Hematopoietic multipotent progenitor cell (in vitro differentiated cells): ENCODE measurements at regions not wholly inside any gene's neighbourhood (a gene's known extent, or its start where the extent isn't known, plus 50 kb on each side); places are given as distances from the start of the nearest gene placed in this dataset.

Experiments used
- DNase-seq, 3 donors: peaks; one replicate each; pipeline ENCODE4 v3.0.0-alpha.2; 2011 to 2015; ENCODE audit warnings: low read depth in 2 of 3, low spot score in 2 of 3

DNA sequence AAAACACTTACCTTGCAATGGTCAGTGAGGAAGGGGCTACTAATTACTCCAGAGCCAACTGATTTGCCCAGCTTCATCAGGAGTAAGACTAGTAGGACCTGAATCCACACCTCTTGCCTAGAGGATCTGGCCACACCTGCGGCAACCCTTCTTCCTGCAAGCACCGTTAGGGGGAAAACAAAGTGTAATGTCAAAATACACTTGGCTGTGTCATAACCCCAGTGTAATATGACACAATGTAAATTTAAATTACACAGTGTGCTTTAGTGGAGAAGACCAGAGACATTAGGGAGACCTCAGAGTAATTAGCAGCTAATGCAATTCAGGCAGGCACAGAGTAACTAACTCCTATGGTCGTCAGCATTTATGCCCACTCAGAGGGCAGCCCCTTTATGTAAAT, 308.5 kb upstream of the ARRDC4 start:
- no peak for DNase-seq

GRCh38 chr15:97652700-97653167, 307.8 kb upstream of the ARRDC4 start:
- DNase-seq = no peak

- DNase-seq = no peak
Measured at GRCh38 chr15:97653896-97654295, 306.6 kb upstream of the ARRDC4 start.

DNA sequence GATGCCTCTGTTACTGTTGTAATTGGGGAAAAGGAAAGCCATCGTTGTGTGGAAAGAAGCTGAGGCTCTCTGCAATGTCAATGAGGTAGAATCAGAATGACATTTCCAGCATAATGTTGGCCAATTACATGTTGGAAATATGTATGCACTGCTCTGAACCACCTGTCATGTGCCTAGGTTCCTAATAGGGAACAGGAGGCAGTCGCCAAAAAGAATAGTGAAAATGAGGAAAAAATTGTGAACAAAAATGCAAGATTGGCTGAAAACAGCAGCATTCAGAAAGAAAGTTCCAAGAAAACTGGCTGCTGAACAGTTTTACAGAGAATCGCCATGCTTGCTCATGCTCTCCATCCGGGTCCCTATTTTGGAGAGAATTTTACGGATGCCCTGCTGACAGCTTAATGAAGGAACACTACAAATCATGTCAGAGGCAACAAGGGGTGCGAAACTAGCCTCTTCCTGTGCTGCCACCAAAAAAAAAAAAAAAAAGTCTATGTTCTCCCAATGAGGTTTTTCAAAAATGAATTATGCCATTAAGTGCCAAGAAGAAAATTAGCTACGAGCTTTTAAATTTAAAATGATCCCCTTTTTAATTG, 305.9 kb upstream of the ARRDC4 start:
- peak in 1 of 3 donors; percentile 2 for DNase-seq

- no peak for DNase-seq
Measured at GRCh38 chr15:97661796-97662195, 298.7 kb upstream of the ARRDC4 start.

GRCh38 chr15:97672586-97672985, 287.9 kb upstream of the ARRDC4 start:
- DNase-seq = no peak

- DNase-seq = no peak
Measured at GRCh38 chr15:97678656-97679055, 281.8 kb upstream of the ARRDC4 start.

- no peak for DNase-seq
Measured at GRCh38 chr15:97679106-97679688, 281.3 kb upstream of the ARRDC4 start.

DNA sequence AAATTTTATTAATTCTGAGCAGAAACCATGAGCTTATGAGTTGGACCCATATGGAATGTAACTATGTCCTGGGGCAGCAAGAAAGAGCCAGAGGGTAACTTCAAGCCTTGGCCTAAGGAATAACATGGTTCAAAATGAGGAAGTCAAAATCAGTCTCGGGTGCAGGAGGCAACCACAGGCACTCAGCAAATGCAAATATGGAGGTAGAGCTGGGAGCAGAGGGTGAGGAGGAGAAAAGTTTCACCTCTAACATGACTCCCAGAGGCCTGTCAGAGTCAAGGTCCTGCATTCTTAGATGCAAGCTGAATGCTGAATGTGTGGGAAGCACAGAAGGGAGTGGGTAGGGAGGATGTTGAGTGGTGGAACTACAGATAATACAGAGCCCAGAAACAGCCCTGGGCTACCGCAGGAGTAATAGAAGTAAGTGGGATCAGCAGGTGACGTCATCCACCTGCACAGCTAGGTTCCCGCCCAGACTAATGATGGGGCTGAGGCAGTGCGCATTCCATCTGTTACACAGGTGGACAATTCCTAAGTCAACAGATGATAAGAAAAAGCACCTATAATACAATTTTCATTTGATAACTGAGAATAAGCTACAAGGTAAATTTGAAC, 279.8 kb upstream of the ARRDC4 start:
- DNase-seq = no peak

DNA sequence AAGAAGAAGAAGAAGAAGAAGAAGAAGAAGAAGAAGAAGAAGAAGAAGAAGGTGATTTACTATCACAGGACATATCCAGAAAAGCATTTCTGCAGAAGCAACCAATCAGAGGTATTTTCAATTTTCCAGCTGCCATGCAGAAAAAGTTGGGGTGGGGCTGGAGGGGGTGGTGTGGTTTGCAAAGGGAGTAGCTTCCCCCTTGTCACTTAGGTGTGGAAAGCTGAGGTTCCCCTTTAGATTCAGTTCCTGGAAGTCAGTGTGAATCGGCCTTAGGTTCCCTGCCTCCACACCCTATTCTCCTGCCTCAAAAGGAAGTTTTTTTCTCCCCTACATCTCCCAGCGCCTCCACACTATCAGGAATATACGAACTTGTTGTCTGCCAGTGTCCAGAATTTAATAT, 276.7 kb upstream of the ARRDC4 start:
- DNase-seq = peak in 2 of 3 donors; percentile 3 to 36

DNA sequence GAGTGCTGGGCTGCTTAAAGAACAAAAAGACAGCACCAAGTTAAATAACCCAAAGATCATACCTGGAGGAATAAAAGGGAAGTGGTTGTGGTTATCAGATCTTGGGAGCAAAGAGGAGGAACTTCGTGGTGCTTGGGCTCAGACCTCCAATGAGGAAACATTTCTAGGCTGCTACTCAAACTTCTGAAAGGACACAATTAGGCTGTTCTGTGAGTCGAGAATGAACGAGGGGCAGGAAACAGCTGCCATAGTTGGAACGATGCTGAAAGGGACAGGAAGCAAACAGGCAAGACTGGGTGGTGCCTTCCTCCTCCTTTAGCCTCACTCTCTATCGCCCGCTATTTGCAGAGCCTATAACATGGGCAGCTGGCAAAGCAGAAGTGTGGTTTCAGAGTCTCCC, 276.3 kb upstream of the ARRDC4 start:
- DNase-seq = peak in 2 of 3 donors; percentile 23 to 78

GRCh38 chr15:97686324-97686723, 274.2 kb upstream of the ARRDC4 start:
- no peak for DNase-seq

DNA sequence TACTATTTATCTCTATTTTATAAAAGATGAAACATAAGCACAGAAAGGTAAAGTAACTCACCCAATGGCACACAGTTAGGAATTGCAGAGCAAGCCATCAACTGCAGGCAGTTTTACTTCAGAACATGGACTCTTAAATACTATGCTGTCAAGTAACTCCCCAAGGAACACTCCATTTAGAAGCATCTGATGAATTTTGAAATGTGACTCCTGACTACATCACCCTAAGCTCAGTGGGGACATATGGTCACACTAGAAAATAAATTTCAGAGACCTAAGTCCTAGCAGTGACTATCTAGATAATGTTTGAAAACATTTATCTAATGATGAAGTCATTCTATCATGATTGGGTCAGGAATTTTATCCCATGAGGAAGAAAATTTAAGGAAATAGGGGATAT, 272.8 kb upstream of the ARRDC4 start:
- no peak for DNase-seq

- DNase-seq = no peak
Measured at GRCh38 chr15:97688177-97688576, 272.3 kb upstream of the ARRDC4 start.

DNA sequence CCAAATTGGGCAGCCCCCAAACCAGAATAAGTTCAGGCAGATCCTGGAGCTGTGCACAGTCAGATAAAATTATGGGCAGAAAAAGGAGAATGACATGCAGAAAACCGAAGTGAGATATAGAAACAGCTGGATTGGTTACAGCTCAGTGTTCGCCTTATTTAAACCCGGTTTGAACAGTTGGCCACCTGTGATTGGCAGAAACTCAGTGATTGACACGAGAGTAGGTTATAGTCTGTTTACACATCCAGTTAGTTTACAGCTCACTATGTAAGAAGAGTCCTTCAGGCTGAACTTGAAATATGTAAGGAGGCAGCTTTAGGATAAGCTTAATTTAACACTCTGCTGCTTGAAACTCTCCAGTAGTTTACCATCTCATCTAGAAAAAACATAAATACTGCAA, 271.6 kb upstream of the ARRDC4 start:
- DNase-seq = no peak

DNA sequence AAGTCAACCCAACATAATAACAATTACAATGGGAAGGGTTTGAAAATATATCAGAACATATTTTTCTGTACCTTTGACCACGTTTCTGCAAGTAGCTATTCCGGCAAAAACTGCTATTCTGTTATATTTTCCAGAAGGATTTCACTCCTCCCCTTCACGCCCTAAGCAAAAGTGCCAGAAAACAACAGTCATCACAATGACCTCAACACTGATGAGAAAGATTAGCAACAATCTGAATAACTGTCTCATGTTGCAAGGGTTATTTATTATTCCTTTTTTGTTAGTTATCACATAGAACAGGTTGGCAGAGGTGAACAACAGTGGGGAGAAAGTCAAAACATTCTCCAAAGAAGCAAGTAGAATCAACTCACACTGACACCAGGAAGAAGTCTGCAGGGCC, 269.4 kb upstream of the ARRDC4 start:
- no peak for DNase-seq

DNA sequence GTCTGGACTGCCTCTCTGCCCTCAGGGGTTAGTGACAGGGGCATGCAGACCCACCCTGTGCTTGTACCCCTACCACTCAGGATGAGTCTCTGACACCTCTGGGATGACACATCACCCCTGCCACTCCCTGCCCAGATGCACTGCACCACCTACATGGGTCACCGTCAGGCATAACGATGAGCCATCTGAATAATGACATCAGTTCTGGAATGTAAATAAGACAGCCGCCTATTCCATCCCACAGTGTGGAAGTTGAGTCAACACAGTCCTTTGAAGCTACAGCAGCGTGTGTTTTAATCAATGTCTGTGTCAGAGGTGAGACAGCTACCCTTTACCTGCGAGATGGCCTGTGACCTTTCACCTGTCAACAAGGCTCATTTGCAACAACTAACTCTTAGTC, 268.7 kb upstream of the ARRDC4 start:
- DNase-seq = no peak

DNA sequence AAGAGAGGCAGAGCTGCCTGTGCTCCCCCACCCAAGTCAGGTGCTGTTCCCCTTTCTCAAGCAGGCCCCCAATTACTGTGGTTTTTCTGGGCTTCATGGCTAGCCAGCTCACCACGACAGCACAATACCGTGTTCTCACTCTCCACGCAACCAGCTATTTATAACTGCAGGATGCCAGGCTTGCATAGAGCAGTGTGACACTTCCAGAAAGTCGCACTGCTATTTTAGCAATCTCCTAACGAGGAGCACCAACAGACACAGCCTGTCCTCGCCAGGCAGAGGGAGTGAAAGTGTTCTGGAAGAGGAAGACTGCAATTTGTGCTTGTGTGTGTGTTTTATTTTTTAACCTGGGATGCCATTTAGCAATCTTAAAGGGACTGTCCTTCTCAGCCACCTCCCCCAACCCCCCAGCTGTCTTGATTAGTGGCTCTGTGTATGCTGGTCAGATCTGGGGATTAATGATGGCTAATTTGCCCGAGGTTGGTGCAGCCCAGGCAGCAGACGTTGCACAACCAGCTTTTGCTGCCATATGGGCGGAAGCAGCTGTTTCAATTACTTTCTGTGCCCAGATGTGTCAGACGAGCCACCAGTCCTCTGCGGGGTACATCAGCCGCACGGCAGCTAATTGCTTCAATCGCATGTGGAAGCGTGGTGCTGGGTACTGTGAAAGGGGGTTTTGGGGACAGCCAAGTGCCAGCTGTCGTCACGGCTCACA, 268.0 kb upstream of the ARRDC4 start:
- peak in 2 of 3 donors; percentile 24 to 62 for DNase-seq

- DNase-seq = no peak
Measured at GRCh38 chr15:97694456-97694855, 266.0 kb upstream of the ARRDC4 start.

DNA sequence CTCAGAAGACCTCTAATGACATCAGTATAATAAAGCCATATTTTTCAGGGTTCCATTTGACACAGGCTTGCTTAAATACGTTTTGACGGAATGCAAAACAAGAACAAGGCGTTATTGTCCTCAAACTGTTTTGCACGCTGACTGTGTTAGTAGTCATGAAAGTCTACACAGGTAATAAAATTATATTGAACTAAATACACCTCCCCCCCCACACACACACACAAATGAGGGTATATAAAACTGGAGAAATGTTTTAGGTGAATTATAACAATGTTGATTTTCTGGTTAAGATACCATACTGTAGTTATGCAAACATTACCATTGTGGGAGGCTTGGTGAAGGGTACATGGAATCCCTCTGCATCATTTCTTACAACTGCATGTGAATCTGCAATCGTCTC, 257.1 kb upstream of the ARRDC4 start:
- DNase-seq = no peak

- DNase-seq = no peak
Measured at GRCh38 chr15:97706059-97706458, 254.4 kb upstream of the ARRDC4 start.

DNA sequence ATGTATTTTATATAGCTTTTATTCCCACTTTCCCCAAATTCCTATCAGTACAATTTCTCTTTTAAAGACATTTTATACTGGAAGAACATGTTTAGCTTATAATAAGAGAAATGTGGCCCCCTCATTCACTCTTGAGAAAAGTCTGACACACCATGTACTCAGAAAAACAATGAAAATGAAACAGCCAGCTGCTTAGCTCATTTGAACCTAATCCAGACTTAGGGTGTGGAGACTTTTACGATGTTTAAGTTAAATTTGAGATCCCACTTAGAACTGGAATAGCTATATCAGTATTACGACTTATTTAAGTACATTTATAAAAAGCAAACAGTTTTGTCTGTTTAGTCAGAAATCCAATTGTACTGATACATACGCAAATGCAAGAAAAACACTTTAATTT, 252.3 kb upstream of the ARRDC4 start:
- DNase-seq = no peak
